HG02623 (cell line): ENCODE measurements at regions not wholly inside any gene's neighbourhood (a gene's known extent, or its start where the extent isn't known, plus 50 kb on each side); places are given as distances from the start of the nearest gene placed in this dataset.
"Not testable (repeated sequence)": the region's sequence is repeated elsewhere in the genome, so short reads cannot be mapped to it uniquely, and the experiment has no call there.

Experiments used
- ATAC-seq: cut with Tn5 transposase; IDR thresholded peaks from one replicate; pipeline ENCODE4 v1.9.1; 2021; ENCODE audit warnings: moderate library complexity; ENCODE audit not compliant: unreplicated experiment

DNA sequence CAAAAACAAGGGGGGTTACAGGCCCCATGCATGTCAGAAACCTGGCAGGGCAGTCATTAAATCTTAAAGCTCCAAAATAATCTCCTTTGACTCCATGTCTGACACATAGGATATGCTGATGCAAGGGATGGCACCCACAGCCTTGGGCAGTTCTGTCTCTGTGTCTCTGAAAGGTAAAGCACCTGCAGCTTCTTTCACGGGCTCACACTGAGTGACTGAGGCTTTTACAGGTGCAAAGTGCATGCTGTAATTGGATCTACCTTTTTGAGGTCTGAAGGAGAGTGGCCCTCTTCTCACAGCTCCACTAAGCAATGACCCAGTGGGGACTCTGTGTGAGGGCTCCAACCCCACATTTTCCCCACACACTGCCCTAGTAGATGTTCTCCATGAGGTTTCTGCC, 1309.0 kb upstream of the B3GALT2 start:
- ATAC-seq, result no peak

- ATAC-seq, result no peak
These were observed 1300.8 kb upstream of the B3GALT2 start for GRCh38 chr1:194487172-194487571.

DNA sequence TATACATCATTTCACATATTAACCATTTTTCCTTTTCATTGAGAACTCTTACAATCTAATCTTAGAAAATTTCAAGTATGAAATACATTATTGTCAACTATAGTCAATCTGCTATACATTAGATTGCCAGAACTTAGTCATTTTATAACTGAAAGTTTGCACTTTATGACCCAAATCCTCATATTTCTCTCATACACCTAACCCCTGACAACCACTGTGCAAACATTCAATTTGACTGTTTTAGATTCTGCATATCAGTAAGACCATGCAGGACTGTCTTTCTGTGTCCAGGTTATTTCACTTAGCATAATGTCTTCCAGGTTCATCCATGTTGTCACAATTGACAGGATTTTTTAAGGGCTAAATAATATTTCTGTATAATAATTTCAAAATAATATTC, 1299.0 kb upstream of the B3GALT2 start:
- ATAC-seq, result no peak

GRCh38 chr1:194478731-194479130, 1292.3 kb upstream of the B3GALT2 start:
- no peak for ATAC-seq

GRCh38 chr1:194477908-194478307, 1291.5 kb upstream of the B3GALT2 start:
- ATAC-seq, result peak; percentile 77

DNA sequence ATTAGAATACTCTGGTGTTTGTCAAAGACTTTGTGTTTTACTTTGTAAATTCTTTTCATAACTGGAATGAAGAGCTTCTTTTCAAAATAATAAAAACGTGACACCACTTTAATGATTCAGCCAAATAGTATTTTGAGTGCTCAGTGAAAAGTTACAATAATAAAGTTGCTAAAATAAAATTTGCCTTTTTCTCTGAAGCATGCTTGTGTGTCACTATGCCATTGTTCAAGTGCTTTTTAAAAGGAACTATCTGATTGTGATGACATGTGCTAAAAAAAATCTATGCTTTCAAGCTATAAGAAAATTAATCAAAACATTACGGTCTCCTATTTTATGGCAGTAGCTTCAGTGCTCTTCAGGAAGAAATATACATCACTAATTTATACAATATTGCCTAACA, 1290.5 kb upstream of the B3GALT2 start:
- no peak for ATAC-seq

DNA sequence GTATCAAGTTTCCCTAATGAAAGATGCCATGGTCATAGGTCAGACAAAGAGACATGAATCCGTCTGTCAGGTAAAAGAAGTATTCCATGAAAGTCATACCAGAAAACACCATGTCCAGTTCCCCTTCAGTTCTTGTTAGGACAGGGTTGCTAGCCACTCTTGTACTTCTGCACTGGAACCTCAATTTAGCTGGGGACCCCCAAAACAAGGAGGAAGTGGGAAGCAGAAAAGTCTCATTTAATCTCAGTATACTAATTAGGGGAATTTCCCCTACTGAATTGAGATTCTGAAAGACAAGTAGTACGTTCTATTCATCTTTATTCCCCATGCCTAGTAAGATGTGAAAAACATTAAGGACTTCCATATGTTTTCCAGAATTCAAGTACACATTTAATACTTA, 1289.9 kb upstream of the B3GALT2 start:
- no peak for ATAC-seq

DNA sequence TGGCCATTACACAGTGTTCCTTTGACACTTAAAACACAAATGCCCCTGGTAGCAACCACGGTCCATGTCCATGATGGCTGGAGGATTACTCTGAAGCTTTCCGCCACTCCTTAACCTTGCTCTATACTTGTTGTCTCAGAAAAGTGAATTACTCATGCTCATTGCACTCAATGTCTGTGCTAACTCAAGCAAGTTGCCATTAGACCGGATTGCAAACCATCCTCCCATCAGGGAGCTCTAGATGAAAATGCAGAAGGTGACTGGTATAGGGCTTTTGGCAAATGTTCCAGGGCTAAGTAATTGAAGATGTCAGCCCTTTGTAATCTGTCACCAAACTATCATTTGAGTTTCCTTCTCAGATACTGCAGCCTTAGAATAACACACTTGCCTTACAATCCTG, 1288.3 kb upstream of the B3GALT2 start:
- ATAC-seq, result no peak

DNA sequence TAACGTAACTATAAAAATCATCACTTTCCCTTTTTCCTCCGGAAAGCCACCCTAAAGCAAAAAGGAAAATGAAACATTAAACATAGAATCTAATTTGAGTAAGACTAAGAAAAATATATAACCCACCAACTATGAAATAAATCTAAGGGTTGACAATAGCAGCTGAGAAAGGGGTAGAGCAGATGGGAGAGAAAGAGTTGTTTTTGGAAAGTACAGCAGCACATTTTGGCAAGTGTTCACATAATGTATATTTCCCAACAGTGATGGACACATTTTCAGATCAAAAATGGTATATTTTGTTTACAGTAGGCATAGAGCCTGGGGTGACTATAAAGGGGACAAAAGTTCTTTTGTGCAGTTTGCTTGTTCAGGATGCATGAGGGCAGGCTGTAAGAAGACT, 1287.4 kb upstream of the B3GALT2 start:
- no peak for ATAC-seq

- no peak for ATAC-seq
These were observed 1282.9 kb upstream of the B3GALT2 start for GRCh38 chr1:194469282-194469681.

DNA sequence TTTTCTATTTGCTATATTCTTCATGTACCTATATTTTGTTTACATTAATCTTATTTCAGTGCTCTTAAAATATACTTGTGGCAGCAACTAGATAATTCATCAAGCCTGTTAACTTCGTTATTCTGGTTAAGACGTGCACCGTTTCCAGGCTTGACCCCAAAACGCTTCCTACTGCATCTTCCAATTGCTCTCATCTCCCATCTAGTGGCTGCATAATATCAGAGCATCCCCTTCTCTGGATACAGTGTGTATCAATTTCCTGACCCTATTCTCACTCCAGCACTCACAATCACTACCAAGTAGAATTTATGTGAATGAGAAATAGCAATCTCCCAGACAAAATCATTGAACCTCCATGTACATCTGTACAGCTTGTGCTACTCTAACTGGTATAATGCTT, 1280.3 kb upstream of the B3GALT2 start:
- ATAC-seq, result no peak

DNA sequence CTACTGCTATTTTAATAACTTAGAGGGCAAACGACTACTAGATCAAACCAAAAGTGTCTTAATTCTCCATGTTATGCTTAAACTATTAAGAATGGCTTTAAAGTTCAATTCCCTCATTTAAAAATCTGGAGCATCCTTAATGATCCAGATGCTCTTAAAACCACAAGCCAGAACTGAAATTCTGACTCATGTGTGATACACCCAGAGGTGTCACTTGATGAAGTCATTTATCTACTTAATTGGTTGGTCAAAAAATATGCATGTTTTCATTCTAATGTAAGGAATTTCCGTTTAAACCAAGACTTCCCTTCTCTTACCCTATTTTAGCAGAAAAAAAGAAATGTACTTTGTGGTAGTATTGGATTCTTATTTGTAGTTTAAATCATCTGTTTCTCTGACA, 1261.2 kb upstream of the B3GALT2 start:
- no peak for ATAC-seq

DNA sequence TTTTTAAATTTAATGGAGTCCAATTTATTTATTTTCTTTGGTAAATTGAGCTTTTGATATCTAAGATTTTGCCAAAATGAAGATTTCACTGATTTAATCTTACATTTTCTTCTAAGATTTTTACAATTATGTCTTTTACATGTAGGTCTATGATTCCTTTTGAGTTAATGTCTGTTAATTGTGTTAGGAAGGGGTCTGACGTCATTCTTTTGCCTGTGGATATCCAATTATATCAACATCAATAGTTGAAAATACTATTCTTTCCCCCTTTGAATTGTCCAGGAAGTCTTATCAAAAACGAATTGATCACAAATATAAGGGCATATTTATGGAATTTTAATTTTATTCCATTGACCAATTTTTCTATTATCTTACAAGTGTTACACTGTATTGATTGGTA, 1258.8 kb upstream of the B3GALT2 start:
- no peak for ATAC-seq

- ATAC-seq, result no peak
These were observed 1256.6 kb upstream of the B3GALT2 start for GRCh38 chr1:194442901-194443575.

GRCh38 chr1:194437135-194437534, 1250.7 kb upstream of the B3GALT2 start:
- no peak for ATAC-seq

DNA sequence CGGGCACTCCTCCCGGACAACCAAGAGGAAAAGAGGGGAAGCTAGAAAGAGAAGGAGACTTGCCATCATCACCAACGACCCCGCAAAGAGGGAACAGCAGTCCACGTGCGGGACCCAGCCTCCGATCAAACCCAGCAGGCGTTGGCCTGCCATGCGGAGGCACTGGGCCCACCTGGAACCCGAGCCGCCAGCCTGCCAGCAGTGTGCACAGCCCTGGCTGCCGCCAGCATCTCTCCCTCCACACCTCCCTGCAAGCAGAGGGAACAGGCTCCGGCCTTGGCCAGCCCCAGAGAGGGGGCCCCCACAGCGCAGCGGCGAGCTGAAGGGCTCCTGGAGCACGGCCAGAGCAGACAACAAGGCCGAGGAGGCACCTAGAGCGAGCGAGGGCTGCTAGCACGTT, 1244.7 kb upstream of the B3GALT2 start:
- ATAC-seq, result no peak

- ATAC-seq, result no peak
These were observed 1234.3 kb upstream of the B3GALT2 start for GRCh38 chr1:194420706-194421105.

- ATAC-seq, result no peak
These were observed 1233.3 kb upstream of the B3GALT2 start for GRCh38 chr1:194419721-194420120.

- ATAC-seq, result no peak
These were observed 1224.3 kb upstream of the B3GALT2 start for GRCh38 chr1:194410756-194411155.

- ATAC-seq, result not testable (repeated sequence)
These were observed 1220.8 kb upstream of the B3GALT2 start for GRCh38 chr1:194407238-194407637.

DNA sequence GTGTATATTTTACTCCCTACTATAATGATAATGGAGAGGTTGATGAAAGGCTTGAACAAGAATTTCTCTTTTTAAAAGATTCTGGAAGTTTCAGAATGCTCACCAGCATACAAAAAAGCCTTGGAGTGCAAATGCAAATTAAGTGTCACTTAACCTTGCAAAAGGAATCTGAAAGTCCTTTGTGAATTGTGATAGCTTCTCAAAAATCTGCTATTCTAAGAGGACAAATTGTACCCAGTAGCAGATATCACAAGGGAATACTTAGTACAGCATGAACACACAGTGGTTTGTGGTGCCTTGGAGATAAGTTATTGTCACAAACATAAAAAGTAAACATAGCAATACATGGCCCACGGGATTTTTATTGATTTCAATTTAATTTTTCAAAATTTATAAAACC, 1208.3 kb upstream of the B3GALT2 start:
- ATAC-seq, result no peak

DNA sequence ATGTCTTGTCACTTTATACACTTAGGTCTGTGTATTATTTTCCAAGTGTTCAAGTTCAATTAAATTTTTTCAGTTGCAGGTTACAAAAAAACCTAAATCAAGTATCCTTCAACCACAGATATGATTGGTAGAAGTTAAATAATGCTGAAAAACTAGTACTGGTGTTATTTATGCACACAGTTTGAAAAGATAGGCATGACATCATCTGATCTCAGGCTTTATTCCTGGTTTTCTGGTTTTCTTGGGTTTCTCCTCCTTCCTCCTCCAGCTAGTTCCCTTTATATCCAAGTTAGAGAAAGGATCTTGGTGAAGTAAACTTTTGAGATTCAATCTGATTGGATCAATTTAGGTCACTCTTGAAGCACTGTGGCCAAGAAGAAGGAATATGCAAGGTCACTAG, 1201.1 kb upstream of the B3GALT2 start:
- no peak for ATAC-seq

- no peak for ATAC-seq
These were observed 1192.1 kb upstream of the B3GALT2 start for GRCh38 chr1:194378517-194378916.
